AG09319 (cell line): ENCODE measurements at regions not wholly inside any gene's neighbourhood (a gene's known extent, or its start where the extent isn't known, plus 50 kb on each side); places are given as distances from the start of the nearest gene placed in this dataset.

Source experiments
- DNase-seq: peaks from one replicate; pipeline ENCODE4 v3.0.0-alpha.2; 2010; ENCODE audit warnings: low read depth; ENCODE audit errors: extremely low read depth
- TF ChIP-seq, protein P1 (sequence below): IDR thresholded peaks from 2 replicates; pipeline ENCODE4 v1.5.1; 2011; ENCODE audit warnings: low read depth, mild to moderate bottlenecking, inconsistent platforms, low read length, moderate library complexity

DNA sequence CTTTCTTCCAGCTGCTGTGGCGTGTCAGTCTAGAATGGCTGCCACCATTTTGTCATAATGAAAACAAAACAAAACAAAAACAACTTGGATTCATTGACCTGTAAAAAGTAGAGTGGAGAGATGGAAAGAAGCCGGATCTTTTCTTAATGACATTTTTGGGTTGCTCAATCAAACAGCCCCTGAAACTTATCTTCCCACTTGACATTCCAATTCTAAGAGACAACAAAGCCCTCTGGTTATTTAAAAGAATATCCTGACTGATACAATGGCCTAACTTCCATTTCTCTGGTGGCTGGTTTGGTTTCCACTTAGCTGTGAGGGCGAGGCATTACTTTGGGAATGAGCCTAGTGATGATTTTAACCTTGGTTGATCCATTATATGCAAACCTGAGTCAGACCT lies 123.7 kb downstream of the AQP4 start:
- DNase-seq: no peak

DNA sequence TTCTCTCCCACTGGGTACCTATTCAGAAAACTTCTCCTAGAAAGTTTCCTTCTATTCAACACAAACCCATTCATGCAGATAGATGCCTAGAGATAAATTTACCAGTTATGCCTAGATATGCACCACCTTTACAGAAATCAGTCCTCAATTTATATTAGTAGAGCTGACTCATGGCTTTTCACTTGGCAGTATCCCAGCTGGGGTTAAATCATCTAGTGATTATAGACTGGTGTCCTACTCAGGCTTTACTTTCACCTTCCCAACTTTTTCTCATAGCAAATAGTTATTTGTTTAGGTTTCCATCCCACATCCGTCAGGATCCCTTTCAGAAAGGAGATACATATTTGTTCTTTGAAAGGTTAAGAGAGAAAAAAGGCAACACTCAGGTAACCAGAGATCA lies 124.5 kb downstream of the AQP4 start:
- no peak for DNase-seq

More for the DNA sequence above, 123.7 kb downstream of the AQP4 start:
- TF ChIP-seq, protein P1, sequence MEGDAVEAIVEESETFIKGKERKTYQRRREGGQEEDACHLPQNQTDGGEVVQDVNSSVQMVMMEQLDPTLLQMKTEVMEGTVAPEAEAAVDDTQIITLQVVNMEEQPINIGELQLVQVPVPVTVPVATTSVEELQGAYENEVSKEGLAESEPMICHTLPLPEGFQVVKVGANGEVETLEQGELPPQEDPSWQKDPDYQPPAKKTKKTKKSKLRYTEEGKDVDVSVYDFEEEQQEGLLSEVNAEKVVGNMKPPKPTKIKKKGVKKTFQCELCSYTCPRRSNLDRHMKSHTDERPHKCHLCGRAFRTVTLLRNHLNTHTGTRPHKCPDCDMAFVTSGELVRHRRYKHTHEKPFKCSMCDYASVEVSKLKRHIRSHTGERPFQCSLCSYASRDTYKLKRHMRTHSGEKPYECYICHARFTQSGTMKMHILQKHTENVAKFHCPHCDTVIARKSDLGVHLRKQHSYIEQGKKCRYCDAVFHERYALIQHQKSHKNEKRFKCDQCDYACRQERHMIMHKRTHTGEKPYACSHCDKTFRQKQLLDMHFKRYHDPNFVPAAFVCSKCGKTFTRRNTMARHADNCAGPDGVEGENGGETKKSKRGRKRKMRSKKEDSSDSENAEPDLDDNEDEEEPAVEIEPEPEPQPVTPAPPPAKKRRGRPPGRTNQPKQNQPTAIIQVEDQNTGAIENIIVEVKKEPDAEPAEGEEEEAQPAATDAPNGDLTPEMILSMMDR: no peak

DNA sequence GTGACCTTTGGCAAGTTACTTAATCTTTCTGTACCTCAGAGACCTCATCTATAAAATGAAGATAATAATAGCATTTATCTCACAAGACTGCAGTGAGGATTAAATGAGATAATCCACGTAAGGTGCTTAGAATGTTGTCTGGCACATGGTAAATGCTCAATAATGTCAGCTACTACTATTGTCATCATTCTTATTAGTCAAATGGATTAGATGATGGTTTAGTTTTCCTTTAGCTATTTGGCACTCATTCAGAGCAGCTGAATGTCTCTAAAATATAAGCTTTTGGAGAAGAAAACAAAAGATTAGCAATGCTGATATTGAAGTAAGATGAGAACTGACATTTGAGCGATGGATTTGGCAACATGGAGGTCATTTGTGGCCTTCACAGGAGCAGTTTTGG lies 125.1 kb downstream of the AQP4 start:
- no peak for DNase-seq
- TF ChIP-seq, protein P1: no peak

More for the DNA sequence above, 124.5 kb downstream of the AQP4 start:
- TF ChIP-seq, protein P1: no peak

DNA sequence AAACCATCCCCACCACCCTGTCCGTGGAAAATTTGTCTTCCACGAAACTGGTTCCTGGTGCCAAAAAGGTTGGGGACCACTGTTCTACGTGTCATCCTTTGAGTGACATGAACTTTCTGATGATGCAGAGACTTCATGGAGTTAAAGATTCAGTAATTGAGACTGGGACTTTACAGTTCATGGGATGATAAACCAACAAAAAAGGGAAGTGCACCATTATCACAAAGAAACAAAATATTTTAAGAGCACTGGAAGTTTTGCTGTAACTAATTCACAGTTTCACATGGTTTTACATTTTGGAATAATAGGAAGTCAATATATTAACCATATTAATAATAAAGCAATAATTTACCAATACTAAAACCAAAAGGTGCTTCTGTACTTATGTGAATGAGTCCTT lies 126.8 kb downstream of the AQP4 start:
- TF ChIP-seq, protein P1: no peak

DNA sequence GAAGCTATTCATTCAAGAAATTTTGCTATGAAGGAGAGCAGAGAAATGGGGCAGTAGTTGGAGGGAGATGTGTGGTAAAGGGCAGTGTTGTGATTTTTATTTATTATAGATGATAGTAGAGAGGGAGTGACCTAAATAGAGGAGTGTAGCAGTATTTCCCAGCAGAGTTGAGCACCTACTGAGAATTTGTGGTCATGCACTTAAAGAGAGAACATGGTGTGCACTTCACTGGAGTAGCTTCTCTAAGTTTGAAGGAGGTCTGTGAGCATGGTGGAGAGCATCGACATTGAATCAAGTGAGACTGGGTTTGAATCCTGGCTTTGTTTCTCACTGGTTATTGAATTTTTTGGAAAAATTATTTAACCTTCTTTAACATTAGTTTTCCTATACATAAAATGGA lies 129.2 kb downstream of the AQP4 start:
- no peak for DNase-seq
- TF ChIP-seq, protein P1: no peak

More for the DNA sequence above, 126.8 kb downstream of the AQP4 start:
- no peak for DNase-seq

DNA sequence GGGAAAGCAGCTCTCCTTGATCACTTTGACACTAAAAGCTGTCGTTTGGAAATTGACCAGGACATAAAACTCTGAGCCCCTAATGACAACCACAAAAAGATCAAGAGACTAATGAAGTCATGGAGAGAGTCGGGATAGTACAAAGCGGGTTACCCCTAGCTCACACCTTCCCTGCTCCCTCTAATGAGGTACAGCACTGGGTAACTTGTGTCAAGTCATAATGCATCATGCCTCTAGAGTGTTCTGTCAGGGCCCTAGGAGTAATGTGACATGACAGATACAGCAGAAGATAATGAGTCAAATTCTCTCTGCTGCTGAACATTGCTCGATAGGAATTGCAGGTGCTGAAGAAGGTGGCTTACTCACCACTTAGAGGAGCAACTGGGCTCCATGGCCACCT lies 130.7 kb downstream of the AQP4 start:
- TF ChIP-seq, protein P1: no peak
- DNase-seq: no peak

DNA sequence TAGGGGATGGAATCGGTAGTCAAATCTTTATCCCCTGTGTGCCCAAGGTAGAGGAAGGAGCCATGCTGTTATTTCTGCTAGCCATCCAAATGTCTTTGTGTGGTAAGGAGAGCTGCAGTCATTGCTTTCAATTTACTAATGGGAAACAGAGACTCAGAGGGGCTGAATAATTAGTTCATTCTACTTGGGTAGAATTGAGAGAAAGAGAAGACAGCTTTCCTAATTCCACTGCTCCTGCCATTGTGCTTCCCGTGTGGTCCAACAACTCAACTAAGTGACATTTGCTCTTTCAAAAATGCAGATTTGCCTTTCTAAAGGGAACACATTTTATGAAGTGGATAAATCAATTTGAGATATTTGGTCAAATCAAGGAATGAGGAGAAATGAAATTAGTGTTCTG lies 136.1 kb downstream of the AQP4 start:
- no peak for DNase-seq
- TF ChIP-seq, protein P1: no peak

DNA sequence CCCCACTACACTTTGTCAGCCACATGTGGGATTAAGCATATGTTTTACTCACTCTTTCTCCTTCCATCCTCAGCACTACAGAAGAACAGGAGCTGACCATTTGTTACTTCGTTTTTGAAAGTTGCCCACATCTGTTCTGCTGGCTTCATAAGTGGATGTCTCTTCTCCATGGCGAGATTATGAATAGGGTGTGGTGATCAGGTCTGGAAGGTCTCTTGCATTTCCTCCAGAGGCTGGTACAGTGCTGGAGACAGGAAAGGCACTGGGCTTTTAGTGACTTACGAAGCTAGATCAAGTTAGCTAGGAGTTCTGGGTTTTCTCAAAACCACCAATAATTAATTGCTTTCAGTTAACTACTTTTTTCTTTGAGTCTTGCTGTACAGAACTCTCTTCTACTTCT lies 136.5 kb downstream of the AQP4 start:
- TF ChIP-seq, protein P1: no peak
- no peak for DNase-seq
